Ammon's horn (tissue), 1 donor: ENCODE measurements at regions not wholly inside any gene's neighbourhood (a gene's known extent, or its start where the extent isn't known, plus 50 kb on each side); places are given as distances from the start of the nearest gene placed in this dataset.

Experiments used
- DNase-seq: peaks from one replicate; pipeline ENCODE4 v3.0.0-alpha.2; 2016; ENCODE audit warnings: low spot score

DNA sequence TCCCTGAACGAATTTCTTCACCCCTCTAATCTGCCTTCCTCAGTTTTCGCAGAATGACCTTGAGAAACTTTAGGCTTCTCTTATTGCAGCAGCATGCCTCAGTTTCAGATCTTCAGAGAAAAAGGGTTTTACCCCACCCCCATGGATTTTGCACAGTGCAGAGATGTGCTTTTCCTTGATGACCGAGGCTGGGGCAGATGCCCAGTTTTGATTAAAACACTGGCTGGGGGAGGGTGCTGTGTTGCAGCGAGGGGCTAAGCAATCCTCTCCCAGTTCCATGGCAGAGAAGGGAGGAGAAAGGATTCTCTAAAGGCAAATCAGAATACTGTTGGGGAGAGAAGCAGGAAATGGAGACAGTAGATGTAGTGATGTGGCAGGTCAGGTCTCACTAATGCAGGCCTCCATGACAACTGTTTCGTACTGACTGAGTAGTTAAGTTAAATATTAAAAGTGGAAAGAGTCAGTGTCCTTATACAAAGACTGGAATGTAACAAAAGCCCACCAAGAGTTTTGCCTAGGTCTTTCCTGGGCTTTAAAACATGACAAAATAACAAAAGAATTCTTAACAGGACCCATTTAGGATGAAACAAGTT lies 50.8 kb upstream of the PDZD8 start:
- DNase-seq = no peak

DNA sequence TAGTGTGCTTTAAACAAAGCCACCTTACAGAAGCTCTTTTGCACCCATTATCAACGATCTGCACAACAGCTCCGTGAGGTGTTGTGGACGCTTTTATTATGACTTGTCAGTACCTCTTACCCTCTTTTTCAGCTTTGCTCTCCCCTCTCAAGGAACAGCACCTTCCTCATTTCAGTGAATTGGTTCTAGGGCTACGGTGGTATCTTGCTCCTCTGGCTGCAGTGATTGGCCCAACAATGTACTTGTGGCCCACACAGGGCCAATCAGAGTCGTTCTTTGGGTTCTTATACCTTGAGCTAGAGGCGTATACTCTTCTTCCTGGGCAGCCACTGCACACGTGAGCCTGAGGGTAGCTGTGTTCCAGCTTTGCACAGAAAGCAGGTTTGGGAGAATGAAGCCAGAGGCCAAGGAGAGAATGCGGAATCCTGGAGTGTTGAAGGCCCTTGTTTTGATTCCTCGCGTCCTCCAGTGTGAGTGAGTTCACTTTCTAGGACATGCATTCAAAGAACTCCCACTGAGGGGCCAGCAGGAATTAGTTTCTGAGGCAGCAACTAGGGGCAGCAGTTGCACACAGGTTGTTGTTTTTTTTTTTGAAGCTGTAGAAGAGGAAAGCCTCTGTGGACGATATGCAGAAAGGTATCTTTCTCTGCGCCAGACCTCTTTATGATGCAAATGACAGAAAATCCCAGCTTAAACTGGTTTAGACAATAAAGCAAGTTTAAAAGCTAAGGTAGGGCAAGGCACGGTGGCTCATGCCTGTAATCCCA lies 49.8 kb upstream of the PDZD8 start:
- DNase-seq = no peak
